Keratinocyte (primary cell): ENCODE measurements at regions not wholly inside any gene's neighbourhood (a gene's known extent, or its start where the extent isn't known, plus 50 kb on each side); places are given as distances from the start of the nearest gene placed in this dataset.

Source experiments
- DNase-seq: peaks from one replicate; pipeline ENCODE4 v3.0.0-alpha.2; 2011; ENCODE audit warnings: low read depth, missing footprints, low spot score
- FAIRE-seq: peaks from 2 replicates; lab custom pipeline; 2011; peaks lifted over from hg19 to GRCh38; lab: Jason Lieb, UNC
- H2AFZ ChIP-seq: 2 replicates; pipeline ENCODE4 v1.6.0; 2012; ENCODE audit warnings: low read length, control low read depth, inconsistent platforms; ENCODE audit not compliant: control insufficient read depth
- H3K27ac ChIP-seq: 2 replicates; pipeline ENCODE4 v1.5.1; 2011; ENCODE audit warnings: low read length; ENCODE audit not compliant: control insufficient read depth, insufficient read depth
- H3K27me3 ChIP-seq: 3 replicates; pipeline ENCODE4 v1.6.0; 2011; ENCODE audit warnings: low read length; ENCODE audit not compliant: control insufficient read depth, insufficient read depth; ENCODE audit errors: extremely low read depth
- H3K36me3 ChIP-seq, 2 experiments: 2 replicates in 1 of 2; 3 replicates in 1 of 2; pipeline ENCODE4 v1.5.1; 2011; ENCODE audit warnings: low read length in 2 of 2, mild to moderate bottlenecking in 1 of 2; ENCODE audit not compliant: control insufficient read depth in 2 of 2, insufficient read depth in 2 of 2; ENCODE audit errors: extremely low read depth in 1 of 2
- H3K4me1 ChIP-seq: 3 replicates; pipeline ENCODE4 v1.5.1; 2011; ENCODE audit warnings: low read length; ENCODE audit not compliant: control insufficient read depth, insufficient read depth; ENCODE audit errors: extremely low read depth
- H3K4me2 ChIP-seq: 3 replicates; pipeline ENCODE4 v1.6.0; 2011; ENCODE audit warnings: low read depth, low read length; ENCODE audit not compliant: control insufficient read depth, insufficient read depth; ENCODE audit errors: extremely low read depth
- H3K4me3 ChIP-seq, 3 experiments: fragments of 200-600 bp in 1 of 3; sonication (generic) in 1 of 3; 2 replicates in 2 of 3; 3 replicates in 1 of 3; pipeline ENCODE4 v1.5.1; 2011 to 2016; ENCODE audit warnings: low read length in 3 of 3, mild to moderate bottlenecking in 3 of 3, control low read depth in 2 of 3, inconsistent platforms in 1 of 3, low read depth in 1 of 3, mixed read lengths in 1 of 3, mixed run types in 1 of 3, moderate library complexity in 1 of 3; ENCODE audit not compliant: control insufficient read depth in 2 of 3, insufficient read depth in 2 of 3; ENCODE audit errors: extremely low read depth in 1 of 3
- H3K79me2 ChIP-seq: 2 replicates; pipeline ENCODE4 v1.6.0; 2012; ENCODE audit warnings: low read length; ENCODE audit not compliant: control insufficient read depth, insufficient read depth
- H3K9ac ChIP-seq: 3 replicates; pipeline ENCODE4 v1.6.0; 2011; ENCODE audit warnings: low read length; ENCODE audit not compliant: control insufficient read depth, insufficient read depth; ENCODE audit errors: extremely low read depth
- H3K9me1 ChIP-seq: 3 replicates; pipeline ENCODE4 v1.6.0; 2011; ENCODE audit warnings: low read length; ENCODE audit not compliant: control insufficient read depth, insufficient read depth; ENCODE audit errors: extremely low read depth
- H3K9me3 ChIP-seq: 2 replicates; pipeline ENCODE4 v1.5.1; 2012; ENCODE audit warnings: low read depth, low read length; ENCODE audit not compliant: control insufficient read depth
- H4K20me1 ChIP-seq: 3 replicates; pipeline ENCODE4 v1.6.0; 2011; ENCODE audit warnings: low read length; ENCODE audit not compliant: control insufficient read depth, insufficient read depth; ENCODE audit errors: extremely low read depth
- dilution Hi-C: fragments of 300-500 bp; cut with MboI; formaldehyde crosslinking; loops from one replicate; pipeline ENCODE4 v1.7.0; 2020; ENCODE audit warnings: low sequenced_read_pairs; ENCODE audit not compliant: extremely low pct_ligation_motif_present
- TF ChIP-seq, protein P1 (sequence below), 3 experiments: IDR thresholded peaks in 1 of 3; conservative IDR thresholded peaks in 1 of 3; optimal IDR thresholded peaks in 1 of 3; 2 replicates in 2 of 3; 3 replicates in 1 of 3; pipeline versions ENCODE3 to v1.5.1; 2011; ENCODE audit warnings: low read length in 3 of 3, mild to moderate bottlenecking in 3 of 3, moderate library complexity in 2 of 3, control low read depth in 1 of 3, inconsistent platforms in 1 of 3; ENCODE audit not compliant: insufficient read depth in 2 of 3; ENCODE audit errors: extremely low read depth in 1 of 3

DNA sequence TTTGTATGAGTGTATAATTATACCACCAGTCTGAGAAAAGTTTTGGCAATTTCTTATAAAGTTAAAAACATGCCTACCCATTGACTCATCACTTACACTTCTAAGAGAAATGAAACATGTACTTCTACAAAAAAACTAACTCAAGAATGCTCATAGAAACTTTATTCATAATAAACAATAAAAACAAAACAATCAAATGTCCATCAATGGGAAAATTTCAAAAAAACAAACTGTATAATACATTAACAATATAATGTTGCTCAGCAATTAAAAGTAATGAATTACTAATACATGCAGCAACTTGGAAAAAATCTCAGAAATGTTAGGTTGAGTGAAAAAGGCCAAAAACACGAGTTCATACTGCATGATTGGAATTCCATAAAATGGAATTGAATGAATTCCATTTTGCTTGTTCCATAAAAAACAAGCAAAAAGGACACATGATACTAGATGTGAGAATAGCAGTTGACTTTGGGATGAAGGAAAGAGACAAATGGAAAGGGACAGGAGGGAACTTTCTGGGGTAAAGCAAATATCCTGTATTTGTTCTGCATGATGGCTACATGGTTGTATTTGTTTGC, 726.6 kb downstream of the RFPL4B start:
- Histone ChIP-seq H2AFZ (no peak overlapping the region), H3K4me1 (peaks cover 6% of the 10 kb centered on the region), H3K79me2 (no peaks in the 10 kb centered on the region), H3K9me3 (no peaks in the 10 kb centered on the region), H3K27me3 (no peaks in the 10 kb centered on the region), H3K9ac (no peak overlapping the region), H3K4me2 (no peak overlapping the region), H3K36me3 (no peaks in the 10 kb centered on the region), H3K27ac (no peak overlapping the region), H4K20me1 (no peaks in the 10 kb centered on the region), H3K4me3 (no peak overlapping the region), H3K9me1 (no peaks in the 10 kb centered on the region)
- FAIRE-seq (no peak), DNase-seq (no peak)
- dilution Hi-C loops = no loop called here
- TF ChIP-seq, protein P1, sequence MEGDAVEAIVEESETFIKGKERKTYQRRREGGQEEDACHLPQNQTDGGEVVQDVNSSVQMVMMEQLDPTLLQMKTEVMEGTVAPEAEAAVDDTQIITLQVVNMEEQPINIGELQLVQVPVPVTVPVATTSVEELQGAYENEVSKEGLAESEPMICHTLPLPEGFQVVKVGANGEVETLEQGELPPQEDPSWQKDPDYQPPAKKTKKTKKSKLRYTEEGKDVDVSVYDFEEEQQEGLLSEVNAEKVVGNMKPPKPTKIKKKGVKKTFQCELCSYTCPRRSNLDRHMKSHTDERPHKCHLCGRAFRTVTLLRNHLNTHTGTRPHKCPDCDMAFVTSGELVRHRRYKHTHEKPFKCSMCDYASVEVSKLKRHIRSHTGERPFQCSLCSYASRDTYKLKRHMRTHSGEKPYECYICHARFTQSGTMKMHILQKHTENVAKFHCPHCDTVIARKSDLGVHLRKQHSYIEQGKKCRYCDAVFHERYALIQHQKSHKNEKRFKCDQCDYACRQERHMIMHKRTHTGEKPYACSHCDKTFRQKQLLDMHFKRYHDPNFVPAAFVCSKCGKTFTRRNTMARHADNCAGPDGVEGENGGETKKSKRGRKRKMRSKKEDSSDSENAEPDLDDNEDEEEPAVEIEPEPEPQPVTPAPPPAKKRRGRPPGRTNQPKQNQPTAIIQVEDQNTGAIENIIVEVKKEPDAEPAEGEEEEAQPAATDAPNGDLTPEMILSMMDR (optimal IDR thresholded peaks at IDR 0.05 in 1 of 3, IDR thresholded peaks at IDR 0.05 in 1 of 3, conservative IDR thresholded peaks at IDR 0.05 in 1 of 3; ENCODE audit: extremely low read depth in 1 of 3, insufficient read depth in 2 of 3, low read length in 3 of 3) = no peak

DNA sequence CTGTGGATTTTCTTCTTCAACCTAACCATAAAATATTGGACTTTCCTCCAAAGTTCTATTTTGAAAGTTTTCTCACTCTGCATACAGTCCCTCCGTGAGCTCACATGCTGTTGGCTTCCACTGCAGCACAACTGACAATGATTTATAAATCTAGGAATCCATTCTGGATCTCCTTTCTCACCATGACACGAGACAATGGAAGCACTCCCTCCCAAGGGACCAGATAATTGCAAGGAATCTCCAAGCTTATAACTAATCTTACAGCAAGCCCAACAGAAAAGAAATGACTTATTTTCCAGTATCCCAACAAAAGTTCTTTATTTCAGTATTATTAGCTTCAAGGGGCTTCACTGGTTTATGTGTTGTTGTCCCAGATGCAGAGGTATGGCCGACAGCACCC, 729.0 kb downstream of the RFPL4B start:
- Histone ChIP-seq H3K27me3 (no peaks in the 10 kb centered on the region), H3K79me2 (no peaks in the 10 kb centered on the region), H3K4me2 (no peak overlapping the region), H4K20me1 (no peaks in the 10 kb centered on the region), H3K4me1 (peaks cover 6% of the 10 kb centered on the region), H2AFZ (no peak overlapping the region), H3K4me3 (no peak overlapping the region), H3K9me3 (no peaks in the 10 kb centered on the region), H3K9ac (no peak overlapping the region), H3K36me3 (no peaks in the 10 kb centered on the region), H3K27ac (no peak overlapping the region), H3K9me1 (no peaks in the 10 kb centered on the region)
- DNase-seq (no peak), FAIRE-seq (no peak)
- TF ChIP-seq, protein P1 (optimal IDR thresholded peaks at IDR 0.05 in 1 of 3, IDR thresholded peaks at IDR 0.05 in 1 of 3, conservative IDR thresholded peaks at IDR 0.05 in 1 of 3; ENCODE audit: extremely low read depth in 1 of 3, insufficient read depth in 2 of 3, low read length in 3 of 3) = no peak
- dilution Hi-C loops = no loop called here
